ENCODE measurements at regions not wholly inside any gene's neighbourhood (a gene's known extent, or its start where the extent isn't known, plus 50 kb on each side); places are given as distances from the start of the nearest gene placed in this dataset.

- TF ChIP-seq, protein P1, sequence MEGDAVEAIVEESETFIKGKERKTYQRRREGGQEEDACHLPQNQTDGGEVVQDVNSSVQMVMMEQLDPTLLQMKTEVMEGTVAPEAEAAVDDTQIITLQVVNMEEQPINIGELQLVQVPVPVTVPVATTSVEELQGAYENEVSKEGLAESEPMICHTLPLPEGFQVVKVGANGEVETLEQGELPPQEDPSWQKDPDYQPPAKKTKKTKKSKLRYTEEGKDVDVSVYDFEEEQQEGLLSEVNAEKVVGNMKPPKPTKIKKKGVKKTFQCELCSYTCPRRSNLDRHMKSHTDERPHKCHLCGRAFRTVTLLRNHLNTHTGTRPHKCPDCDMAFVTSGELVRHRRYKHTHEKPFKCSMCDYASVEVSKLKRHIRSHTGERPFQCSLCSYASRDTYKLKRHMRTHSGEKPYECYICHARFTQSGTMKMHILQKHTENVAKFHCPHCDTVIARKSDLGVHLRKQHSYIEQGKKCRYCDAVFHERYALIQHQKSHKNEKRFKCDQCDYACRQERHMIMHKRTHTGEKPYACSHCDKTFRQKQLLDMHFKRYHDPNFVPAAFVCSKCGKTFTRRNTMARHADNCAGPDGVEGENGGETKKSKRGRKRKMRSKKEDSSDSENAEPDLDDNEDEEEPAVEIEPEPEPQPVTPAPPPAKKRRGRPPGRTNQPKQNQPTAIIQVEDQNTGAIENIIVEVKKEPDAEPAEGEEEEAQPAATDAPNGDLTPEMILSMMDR (IDR thresholded peaks at IDR 0.05) = no peak
- no peak for TF ChIP-seq POLR2A (IDR thresholded peaks at IDR 0.05)
Measured at GRCh38 chrX:93420525-93421082, 252.8 kb downstream of the NAP1L3 start.

All from thyroid gland (tissue), 4 donors.